ENCODE measurements at regions not wholly inside any gene's neighbourhood (a gene's known extent, or its start where the extent isn't known, plus 50 kb on each side); places are given as distances from the start of the nearest gene placed in this dataset.

DNA sequence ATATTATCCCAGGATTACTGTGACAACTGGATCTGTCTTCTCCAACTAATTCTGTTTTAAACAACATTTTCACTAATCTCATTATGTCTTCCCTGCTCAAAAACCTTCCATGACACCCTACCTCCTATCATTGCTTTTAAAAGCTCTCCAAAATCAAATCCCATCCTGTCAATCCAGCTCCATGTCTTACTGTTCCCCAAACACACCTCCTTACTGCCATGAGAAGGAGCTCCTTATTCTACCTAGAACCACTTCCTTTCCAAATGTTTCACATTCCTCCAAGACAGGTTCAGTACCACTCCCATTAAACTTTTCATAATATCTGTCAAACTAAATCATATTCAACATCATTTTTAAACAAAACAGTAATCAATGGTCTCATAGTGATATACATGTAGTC is 66.9 kb upstream of the WDR17 start:
- TF ChIP-seq, protein P1, sequence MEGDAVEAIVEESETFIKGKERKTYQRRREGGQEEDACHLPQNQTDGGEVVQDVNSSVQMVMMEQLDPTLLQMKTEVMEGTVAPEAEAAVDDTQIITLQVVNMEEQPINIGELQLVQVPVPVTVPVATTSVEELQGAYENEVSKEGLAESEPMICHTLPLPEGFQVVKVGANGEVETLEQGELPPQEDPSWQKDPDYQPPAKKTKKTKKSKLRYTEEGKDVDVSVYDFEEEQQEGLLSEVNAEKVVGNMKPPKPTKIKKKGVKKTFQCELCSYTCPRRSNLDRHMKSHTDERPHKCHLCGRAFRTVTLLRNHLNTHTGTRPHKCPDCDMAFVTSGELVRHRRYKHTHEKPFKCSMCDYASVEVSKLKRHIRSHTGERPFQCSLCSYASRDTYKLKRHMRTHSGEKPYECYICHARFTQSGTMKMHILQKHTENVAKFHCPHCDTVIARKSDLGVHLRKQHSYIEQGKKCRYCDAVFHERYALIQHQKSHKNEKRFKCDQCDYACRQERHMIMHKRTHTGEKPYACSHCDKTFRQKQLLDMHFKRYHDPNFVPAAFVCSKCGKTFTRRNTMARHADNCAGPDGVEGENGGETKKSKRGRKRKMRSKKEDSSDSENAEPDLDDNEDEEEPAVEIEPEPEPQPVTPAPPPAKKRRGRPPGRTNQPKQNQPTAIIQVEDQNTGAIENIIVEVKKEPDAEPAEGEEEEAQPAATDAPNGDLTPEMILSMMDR (IDR thresholded peaks at IDR 0.05): no peak

DNA sequence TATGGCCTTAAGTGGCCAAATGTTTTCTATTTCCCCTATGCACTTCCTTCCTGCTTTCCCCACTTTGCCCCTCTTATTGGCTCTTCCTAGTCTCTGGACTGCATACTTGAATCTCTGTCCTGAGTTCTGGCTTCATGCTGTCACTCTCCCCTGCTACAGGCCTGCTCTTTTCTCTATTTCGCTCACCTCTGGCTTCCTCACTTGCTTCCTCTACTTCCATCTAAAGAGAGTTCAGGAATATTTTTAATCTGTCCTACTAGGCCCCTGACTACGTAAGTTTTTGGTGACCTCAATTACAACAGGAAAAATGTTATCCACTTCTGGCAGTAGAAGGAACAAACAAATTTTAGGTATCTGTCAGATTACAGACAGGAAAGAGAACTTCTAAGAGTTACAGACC is 65.7 kb upstream of the WDR17 start:
- TF ChIP-seq, protein P1 (IDR thresholded peaks at IDR 0.05): no peak

DNA sequence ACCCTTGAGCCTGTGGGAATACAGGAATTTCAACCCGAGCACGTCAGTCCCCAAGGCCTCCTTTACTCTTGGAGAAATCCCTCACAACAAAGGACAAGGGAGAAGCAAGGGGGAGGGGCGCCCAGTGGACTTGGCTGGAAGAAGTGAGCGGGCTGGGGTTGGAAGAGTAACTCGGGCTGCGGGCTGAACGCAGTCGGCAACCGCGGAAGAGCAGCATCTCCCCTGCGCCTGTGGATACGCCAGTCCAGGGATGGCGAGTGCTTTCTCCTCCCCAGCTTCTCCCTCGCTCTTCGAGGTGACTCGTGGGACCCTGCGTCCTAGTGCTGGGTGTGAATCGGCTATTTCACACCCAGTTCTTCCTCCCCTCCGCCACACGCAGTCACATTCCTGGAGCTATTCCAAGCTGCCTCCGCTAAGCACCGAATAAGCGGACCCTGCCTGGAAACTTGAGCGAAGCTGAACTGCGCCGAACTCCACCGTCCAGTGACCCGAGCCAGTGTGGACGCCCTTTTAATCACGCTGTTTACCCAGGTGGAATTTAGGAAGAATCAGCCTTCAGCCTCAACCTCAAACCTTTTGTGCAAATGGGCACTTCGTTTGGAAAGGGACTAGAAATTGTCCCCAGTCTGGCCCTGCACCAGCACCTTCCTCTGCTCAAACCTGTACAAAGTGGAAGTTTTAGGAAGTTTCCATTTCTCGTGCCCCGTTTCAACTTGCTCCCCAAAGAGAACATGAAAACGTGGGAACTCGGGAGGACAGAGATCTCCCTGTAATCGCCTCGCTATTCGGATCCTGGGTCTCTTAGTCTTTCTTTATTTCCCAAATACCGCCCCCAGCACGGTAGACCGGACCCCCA is 64.3 kb upstream of the WDR17 start:
- TF ChIP-seq, protein P1 (IDR thresholded peaks at IDR 0.05): no peak

DNA sequence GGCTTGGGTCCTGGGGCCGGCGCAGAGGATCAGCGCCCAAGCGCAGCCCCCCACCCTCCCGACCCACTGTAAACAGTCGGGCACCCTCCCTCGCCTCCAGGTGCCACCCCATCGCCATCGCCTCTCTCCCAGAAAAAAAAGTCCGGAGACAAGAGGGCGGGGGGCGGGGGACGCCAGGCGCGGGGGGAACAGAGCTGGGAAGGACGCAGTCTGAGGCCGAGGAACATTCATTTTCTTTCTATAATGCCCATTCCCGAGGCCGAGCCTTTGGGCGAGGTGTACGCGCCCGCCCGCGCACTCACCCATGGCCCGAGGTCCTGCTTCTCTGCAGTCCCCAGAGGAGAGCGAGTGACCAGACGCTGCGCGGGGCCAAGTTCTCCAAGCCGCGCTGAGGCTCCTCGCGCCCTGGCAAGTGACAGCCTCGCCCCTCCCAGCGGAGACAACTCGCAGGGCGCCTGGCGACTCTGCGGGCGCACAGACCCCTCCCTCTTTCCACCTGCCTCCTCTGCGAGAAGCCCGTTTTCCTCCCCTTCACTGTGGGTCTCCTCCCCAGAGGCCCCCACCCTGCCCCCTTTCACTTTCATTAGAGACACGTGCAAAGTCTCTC is 63.5 kb upstream of the WDR17 start:
- TF ChIP-seq, protein P1 (IDR thresholded peaks at IDR 0.05): no peak

DNA sequence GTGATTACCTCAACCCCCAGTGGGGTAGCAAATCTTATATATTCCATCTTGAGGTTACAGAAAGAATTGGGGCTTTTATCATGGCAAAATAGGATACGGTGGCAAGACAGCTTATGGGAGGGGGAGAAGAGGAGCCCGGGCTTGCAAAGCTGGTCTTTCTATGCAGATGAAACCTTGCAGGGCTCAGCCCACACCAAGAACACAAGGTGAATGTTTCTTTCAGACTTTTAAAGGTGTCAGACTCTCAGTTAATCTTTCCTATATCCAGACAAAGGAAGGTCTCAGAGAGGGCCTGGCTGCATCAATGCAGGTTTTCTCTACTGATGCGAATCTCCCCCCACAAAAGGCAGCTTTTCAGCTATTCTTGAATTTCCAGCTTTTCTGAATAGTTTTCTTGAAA is 59.9 kb upstream of the WDR17 start:
- TF ChIP-seq, protein P1 (IDR thresholded peaks at IDR 0.05): no peak

DNA sequence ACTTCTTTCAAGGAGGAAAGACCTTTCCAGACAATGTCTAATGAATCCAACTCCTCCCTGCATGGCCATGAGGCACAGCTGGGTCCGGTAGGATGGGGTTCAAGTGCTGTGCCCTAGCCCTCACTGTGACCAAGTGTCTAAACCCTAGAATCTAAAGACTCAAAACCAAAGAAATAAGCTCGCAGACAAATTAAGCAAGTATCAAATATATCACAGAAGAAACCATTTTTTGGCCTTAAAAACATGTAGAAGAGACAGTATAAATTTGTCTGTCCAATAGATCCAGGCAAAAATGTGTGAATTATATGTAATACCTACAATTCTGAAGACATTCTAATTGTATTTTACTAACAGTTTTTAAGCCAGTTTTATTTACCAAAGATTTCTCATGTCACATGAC is 56.4 kb upstream of the WDR17 start:
- TF ChIP-seq, protein P1 (IDR thresholded peaks at IDR 0.05): no peak

DNA sequence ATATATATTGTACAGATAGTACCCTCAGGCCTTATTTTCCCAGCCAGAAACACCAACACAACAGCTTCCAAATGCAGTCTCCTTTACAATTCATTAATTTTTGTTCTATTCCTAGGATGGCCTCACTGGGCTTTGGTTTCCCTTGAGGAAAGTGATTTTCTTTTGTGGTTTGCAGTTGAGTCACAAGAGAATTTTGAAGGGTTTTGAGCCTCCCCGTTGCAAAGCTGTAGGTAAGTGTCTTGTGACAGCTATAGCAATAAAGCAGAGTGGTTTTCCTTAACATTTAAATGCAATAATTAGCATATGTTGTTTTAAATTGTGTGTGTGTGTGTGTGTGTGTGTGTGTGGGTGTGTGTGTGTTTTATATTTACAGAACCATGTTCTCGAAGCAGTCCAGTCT is 54.1 kb upstream of the WDR17 start:
- TF ChIP-seq, protein P1 (IDR thresholded peaks at IDR 0.05): no peak

Data from LNCAP (cell line).